ENCODE measurements at regions not wholly inside any gene's neighbourhood (a gene's known extent, or its start where the extent isn't known, plus 50 kb on each side); places are given as distances from the start of the nearest gene placed in this dataset.
A peak's percentile ranks its signal among the peaks of the same experiment; 100 is the strongest.
"Not testable (repeated sequence)": the region's sequence is repeated elsewhere in the genome, so short reads cannot be mapped to it uniquely, and the experiment has no call there.

DNA sequence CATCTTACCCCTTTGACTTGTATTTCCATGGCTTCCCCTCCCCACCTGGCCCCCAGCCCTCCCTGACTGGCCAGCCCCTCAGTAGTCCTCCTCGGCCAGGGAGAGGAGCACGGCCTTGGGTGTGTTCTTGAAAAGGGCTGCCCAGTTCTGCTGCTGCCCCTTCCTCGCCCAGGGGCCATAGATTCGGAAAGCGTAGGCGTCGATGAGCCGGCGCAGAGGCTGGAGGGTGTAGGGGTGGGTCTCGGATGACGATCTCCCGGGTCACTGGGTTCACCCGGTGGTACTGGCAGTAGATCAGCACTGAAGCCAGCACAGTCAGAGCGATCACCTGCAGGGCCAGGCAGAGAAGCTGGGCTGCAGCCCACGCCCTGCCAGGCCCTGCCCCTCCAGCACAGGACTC, 71.7 kb downstream of the ZNF479 start:
- H3K9me3 ChIP-seq (ENCODE audit: control insufficient read depth, low read length); H3K4me1 ChIP-seq (ENCODE audit: control insufficient read depth in 1 of 2, insufficient read depth in 2 of 2, low read length in 2 of 2); intact Hi-C loops (cut with DNase I); DNase-seq; H3K36me3 ChIP-seq (ENCODE audit: control insufficient read depth in 1 of 2, insufficient read depth in 2 of 2, low read length in 1 of 2); H3K27ac ChIP-seq (ENCODE audit: low read depth in 1 of 2, low read length in 2 of 2); H3K27me3 ChIP-seq (ENCODE audit: control insufficient read depth in 1 of 2, insufficient read depth in 2 of 2, low read length in 1 of 2); ATAC-seq (ENCODE audit: low FRiP score); H3K4me3 ChIP-seq (ENCODE audit: low read length in 2 of 2): not testable (repeated sequence)
- WGBS, 2 donors = 88 to 94% methylated on average over 11 to 14 of the region's 15 CpGs

DNA sequence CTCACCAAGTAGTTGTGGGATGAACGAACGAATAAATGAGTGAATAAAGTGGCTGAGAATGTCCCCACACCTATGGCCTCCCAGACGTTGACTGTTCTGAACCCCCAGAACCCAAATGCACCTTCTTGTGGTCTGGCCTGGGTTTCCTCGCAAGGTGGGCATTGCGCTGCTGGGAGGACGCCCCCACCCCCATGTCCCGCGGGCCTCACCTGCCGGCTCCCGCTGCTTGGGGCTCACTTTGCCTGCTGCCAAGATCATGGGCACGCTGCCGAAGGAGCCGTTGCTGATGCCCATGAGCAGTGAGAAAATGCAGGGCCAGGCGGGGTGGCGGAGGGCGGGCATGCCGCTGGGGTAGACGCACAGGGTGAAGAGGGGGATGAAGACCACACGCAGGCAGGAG, 115.9 kb downstream of the ZNF479 start:
- H3K4me3 ChIP-seq (ENCODE audit: low read length in 2 of 2); ATAC-seq (ENCODE audit: low FRiP score); DNase-seq; H3K4me1 ChIP-seq (ENCODE audit: control insufficient read depth in 1 of 2, insufficient read depth in 2 of 2, low read length in 2 of 2); H3K27ac ChIP-seq (ENCODE audit: low read depth in 1 of 2, low read length in 2 of 2); H3K27me3 ChIP-seq (ENCODE audit: control insufficient read depth in 1 of 2, insufficient read depth in 2 of 2, low read length in 1 of 2); intact Hi-C loops (cut with DNase I); H3K9me3 ChIP-seq (ENCODE audit: control insufficient read depth, low read length); H3K36me3 ChIP-seq (ENCODE audit: control insufficient read depth in 1 of 2, insufficient read depth in 2 of 2, low read length in 1 of 2): not testable (repeated sequence)
- 90% methylated on average over 10 to 11 of the region's 19 CpGs for WGBS, 2 donors

DNA sequence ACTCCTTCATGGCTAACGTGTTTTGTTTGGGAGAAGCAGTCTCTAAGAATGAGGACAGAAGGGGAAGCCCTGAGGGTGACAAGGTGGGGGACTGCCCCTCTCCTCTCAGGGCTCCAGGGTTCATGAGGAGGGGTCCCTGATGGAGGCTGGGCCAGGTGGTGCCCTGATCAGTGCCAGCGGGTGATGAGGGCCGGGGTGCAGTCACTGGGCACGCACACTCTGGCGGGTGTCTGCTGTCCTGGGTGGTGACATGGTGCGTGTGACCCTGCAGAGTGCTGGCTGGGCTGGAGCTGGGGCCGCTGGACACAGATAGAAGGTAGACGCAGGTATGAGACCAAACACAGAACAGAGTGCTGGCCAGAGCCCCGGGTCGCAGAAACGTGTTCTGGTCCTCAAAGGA, 118.5 kb downstream of the ZNF479 start:
- H3K9me3 ChIP-seq (ENCODE audit: control insufficient read depth, low read length); H3K27me3 ChIP-seq (ENCODE audit: control insufficient read depth in 1 of 2, insufficient read depth in 2 of 2, low read length in 1 of 2); H3K4me1 ChIP-seq (ENCODE audit: control insufficient read depth in 1 of 2, insufficient read depth in 2 of 2, low read length in 2 of 2); H3K36me3 ChIP-seq (ENCODE audit: control insufficient read depth in 1 of 2, insufficient read depth in 2 of 2, low read length in 1 of 2); H3K27ac ChIP-seq (ENCODE audit: low read depth in 1 of 2, low read length in 2 of 2); DNase-seq; intact Hi-C loops (cut with DNase I); H3K4me3 ChIP-seq (ENCODE audit: low read length in 2 of 2): not testable (repeated sequence)
- 88 to 93% methylated on average over 5 to 7 of the region's 11 CpGs for WGBS, 2 donors
- peak; percentile 54 for ATAC-seq (ENCODE audit: low FRiP score)

DNA sequence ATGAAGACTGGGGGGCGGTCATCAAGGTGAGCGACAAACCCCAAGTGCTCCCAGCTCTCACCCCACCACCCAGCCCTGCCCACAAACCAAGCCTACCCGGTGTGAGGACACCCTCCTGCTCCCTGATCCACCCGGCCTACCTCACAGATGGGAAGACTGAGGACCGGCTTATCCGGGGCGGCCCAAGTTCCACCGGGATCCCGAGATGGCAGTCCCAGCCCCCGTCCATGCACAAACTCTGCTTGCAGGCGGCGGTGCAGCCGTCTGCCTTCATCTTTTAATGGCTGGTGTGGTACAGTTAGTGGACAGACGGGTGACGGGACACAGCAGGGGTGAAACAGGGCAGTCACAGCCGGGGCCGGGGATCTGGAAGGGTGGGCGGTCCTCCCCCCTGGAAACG, 119.3 kb downstream of the ZNF479 start:
- H3K4me1 ChIP-seq (ENCODE audit: control insufficient read depth in 1 of 2, insufficient read depth in 2 of 2, low read length in 2 of 2); intact Hi-C loops (cut with DNase I); H3K27ac ChIP-seq (ENCODE audit: low read depth in 1 of 2, low read length in 2 of 2); H3K4me3 ChIP-seq (ENCODE audit: low read length in 2 of 2); H3K36me3 ChIP-seq (ENCODE audit: control insufficient read depth in 1 of 2, insufficient read depth in 2 of 2, low read length in 1 of 2); H3K9me3 ChIP-seq (ENCODE audit: control insufficient read depth, low read length); H3K27me3 ChIP-seq (ENCODE audit: control insufficient read depth in 1 of 2, insufficient read depth in 2 of 2, low read length in 1 of 2); DNase-seq: not testable (repeated sequence)
- peak; percentile 50 for ATAC-seq (ENCODE audit: low FRiP score)
- WGBS, 2 donors = 88% methylated on average over 9 to 18 of the region's 19 CpGs

DNA sequence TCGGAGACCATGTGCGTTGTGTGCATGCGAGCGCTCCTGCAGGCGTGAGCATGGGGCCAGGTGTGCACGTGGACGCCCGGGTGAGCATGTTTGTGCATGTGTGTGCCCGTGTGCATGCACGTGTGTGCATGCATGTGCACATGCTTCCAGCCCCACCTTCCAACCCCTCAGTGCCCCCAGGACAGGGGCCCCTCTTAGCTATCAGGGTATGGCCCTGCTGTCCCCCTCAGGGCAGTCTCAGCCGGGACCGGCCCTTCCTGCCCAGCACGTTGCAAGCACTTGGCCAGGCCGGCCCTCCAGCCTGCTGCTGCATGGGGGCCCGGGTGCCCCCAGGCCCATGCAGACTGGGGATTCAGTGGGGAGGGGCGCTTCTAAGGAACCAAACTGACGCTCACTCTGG, 123.0 kb downstream of the ZNF479 start:
- H3K4me1 ChIP-seq (ENCODE audit: control insufficient read depth in 1 of 2, insufficient read depth in 2 of 2, low read length in 2 of 2); H3K27ac ChIP-seq (ENCODE audit: low read depth in 1 of 2, low read length in 2 of 2); H3K27me3 ChIP-seq (ENCODE audit: control insufficient read depth in 1 of 2, insufficient read depth in 2 of 2, low read length in 1 of 2); H3K36me3 ChIP-seq (ENCODE audit: control insufficient read depth in 1 of 2, insufficient read depth in 2 of 2, low read length in 1 of 2); H3K9me3 ChIP-seq (ENCODE audit: control insufficient read depth, low read length); DNase-seq; intact Hi-C loops (cut with DNase I); H3K4me3 ChIP-seq (ENCODE audit: low read length in 2 of 2): not testable (repeated sequence)
- WGBS, 2 donors = 95 to 97% methylated on average over 10 to 11 of the region's 17 CpGs
- peak; percentile 60 for ATAC-seq (ENCODE audit: low FRiP score)

DNA sequence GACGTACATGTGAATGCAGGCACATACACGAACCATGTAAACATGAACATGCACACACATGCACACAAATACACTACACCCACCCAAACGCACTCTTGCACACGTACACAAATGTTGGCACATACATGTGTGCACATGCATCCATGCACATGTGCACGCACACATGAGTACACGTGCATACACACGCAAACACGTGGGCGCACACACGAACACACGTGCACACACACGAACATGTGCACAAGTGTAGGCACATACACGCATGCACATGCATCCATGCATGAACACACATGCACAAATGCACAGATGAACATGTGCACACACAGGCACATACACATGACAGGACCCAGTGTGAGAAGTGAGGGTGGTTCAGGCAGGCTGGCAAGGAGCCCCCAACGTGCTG, 126.3 kb downstream of the ZNF479 start:
- H3K27me3 ChIP-seq (ENCODE audit: control insufficient read depth in 1 of 2, insufficient read depth in 2 of 2, low read length in 1 of 2); DNase-seq; H3K36me3 ChIP-seq (ENCODE audit: control insufficient read depth in 1 of 2, insufficient read depth in 2 of 2, low read length in 1 of 2); H3K4me1 ChIP-seq (ENCODE audit: control insufficient read depth in 1 of 2, insufficient read depth in 2 of 2, low read length in 2 of 2); ATAC-seq (ENCODE audit: low FRiP score); H3K4me3 ChIP-seq (ENCODE audit: low read length in 2 of 2); H3K9me3 ChIP-seq (ENCODE audit: control insufficient read depth, low read length); H3K27ac ChIP-seq (ENCODE audit: low read depth in 1 of 2, low read length in 2 of 2); intact Hi-C loops (cut with DNase I): not testable (repeated sequence)
- WGBS, 2 donors = 48 to 77% methylated on average over 10 to 12 of the region's 14 CpGs

DNA sequence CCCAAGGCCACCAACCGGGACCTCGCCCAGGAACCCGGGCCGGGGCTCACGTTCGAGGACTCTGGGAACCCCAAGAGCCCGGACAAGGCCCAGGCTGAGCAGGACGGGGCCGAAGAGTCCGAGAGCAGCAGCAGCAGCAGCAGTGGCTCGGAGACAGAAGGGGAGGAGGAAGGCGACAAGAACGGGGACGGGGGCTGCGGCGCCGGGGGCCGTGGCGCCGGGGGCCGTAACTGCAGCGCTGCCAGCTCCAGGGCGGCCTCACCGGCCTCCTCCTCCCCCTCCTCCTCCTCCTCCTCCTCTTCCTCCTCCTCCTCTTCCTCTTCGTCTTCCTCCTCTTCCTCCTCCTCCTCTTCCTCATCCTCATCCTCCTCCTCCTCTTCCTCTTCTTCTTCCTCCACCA, 128.4 kb downstream of the ZNF479 start:
- H3K27me3 ChIP-seq (ENCODE audit: control insufficient read depth in 1 of 2, insufficient read depth in 2 of 2, low read length in 1 of 2); H3K27ac ChIP-seq (ENCODE audit: low read depth in 1 of 2, low read length in 2 of 2); intact Hi-C loops (cut with DNase I); H3K4me1 ChIP-seq (ENCODE audit: control insufficient read depth in 1 of 2, insufficient read depth in 2 of 2, low read length in 2 of 2); H3K36me3 ChIP-seq (ENCODE audit: control insufficient read depth in 1 of 2, insufficient read depth in 2 of 2, low read length in 1 of 2); ATAC-seq (ENCODE audit: low FRiP score); DNase-seq; H3K9me3 ChIP-seq (ENCODE audit: control insufficient read depth, low read length); H3K4me3 ChIP-seq (ENCODE audit: low read length in 2 of 2): not testable (repeated sequence)
- WGBS, 2 donors = 80 to 89% methylated on average over 7 to 14 of the region's 25 CpGs

DNA sequence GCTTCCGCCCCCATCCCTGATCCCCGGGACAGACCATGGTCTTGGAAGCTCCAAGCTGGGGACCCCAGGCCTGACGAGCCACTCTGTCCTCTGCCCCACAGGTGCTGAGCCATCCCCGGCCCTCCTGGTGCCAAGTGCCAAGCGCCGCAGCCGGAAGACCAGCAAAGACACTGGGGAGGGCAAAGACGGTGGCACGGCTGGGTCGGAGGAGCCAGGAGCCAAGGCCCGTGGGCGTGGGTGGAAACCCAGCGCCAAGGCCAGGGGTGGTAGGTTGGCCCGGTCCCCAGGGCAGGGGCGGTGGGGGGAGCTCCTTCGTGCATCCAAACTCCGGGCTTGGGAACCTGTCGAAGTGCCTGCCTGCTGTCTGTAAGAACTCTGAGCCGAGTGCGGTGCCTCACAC, 130.3 kb downstream of the ZNF479 start:
- ATAC-seq (ENCODE audit: low FRiP score); H3K9me3 ChIP-seq (ENCODE audit: control insufficient read depth, low read length); H3K27ac ChIP-seq (ENCODE audit: low read depth in 1 of 2, low read length in 2 of 2); H3K36me3 ChIP-seq (ENCODE audit: control insufficient read depth in 1 of 2, insufficient read depth in 2 of 2, low read length in 1 of 2); intact Hi-C loops (cut with DNase I); H3K27me3 ChIP-seq (ENCODE audit: control insufficient read depth in 1 of 2, insufficient read depth in 2 of 2, low read length in 1 of 2); H3K4me1 ChIP-seq (ENCODE audit: control insufficient read depth in 1 of 2, insufficient read depth in 2 of 2, low read length in 2 of 2); H3K4me3 ChIP-seq (ENCODE audit: low read length in 2 of 2): not testable (repeated sequence)
- 91 to 93% methylated on average over 16 to 17 of the region's 20 CpGs for WGBS, 2 donors
- peak in 1 of 2 donors; percentile 53 for DNase-seq

DNA sequence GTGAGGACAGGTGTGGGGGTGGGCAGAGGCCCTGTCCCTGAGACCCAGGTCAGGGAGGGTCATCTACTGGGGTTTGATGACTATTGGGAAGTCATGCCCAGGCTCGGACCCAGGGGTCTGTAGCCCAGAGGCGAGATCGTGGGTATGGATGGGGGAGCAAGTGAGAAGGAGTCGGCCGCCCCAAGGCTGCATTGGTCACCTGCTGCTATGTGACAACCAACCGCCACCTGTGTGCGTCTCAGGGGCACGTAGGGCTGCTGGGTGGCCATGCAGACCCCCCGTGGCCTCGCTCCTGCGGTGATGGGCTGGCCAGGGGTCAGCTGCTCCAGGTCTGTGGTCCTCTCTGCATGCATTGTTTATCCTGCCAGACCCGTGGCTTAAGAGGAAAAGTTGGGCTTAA, 138.5 kb downstream of the ZNF479 start:
- H3K27me3 ChIP-seq (ENCODE audit: control insufficient read depth in 1 of 2, insufficient read depth in 2 of 2, low read length in 1 of 2); H3K4me3 ChIP-seq (ENCODE audit: low read length in 2 of 2); H3K27ac ChIP-seq (ENCODE audit: low read depth in 1 of 2, low read length in 2 of 2); H3K9me3 ChIP-seq (ENCODE audit: control insufficient read depth, low read length); H3K4me1 ChIP-seq (ENCODE audit: control insufficient read depth in 1 of 2, insufficient read depth in 2 of 2, low read length in 2 of 2); H3K36me3 ChIP-seq (ENCODE audit: control insufficient read depth in 1 of 2, insufficient read depth in 2 of 2, low read length in 1 of 2); intact Hi-C loops (cut with DNase I): not testable (repeated sequence)
- DNase-seq (peak in 1 of 2 donors; percentile 53), ATAC-seq (ENCODE audit: low FRiP score) (peak; percentile 33)
- WGBS, 2 donors = 90 to 98% methylated on average over 9 to 12 of the region's 12 CpGs

All from aorta (tissue), 5 donors.